ENCODE measurements at regions not wholly inside any gene's neighbourhood (a gene's known extent, or its start where the extent isn't known, plus 50 kb on each side); places are given as distances from the start of the nearest gene placed in this dataset.

GRCh38 chr9:74281674-74282073, 215.5 kb upstream of the RORB start:
- H3K36me3 ChIP-seq (ENCODE audit: insufficient read depth in 1 of 2, low read depth in 1 of 2) = no peaks in the 10 kb centered on the region
- H3K9me3 ChIP-seq = no peaks in the 10 kb centered on the region
- DNase-seq (no peak), ATAC-seq (no peak)
- no peak for TF ChIP-seq CTCF (IDR thresholded peaks at IDR 0.05)
- intact Hi-C loops (cut with DNase I) = no loop called here
- no peaks in the 10 kb centered on the region for H3K4me1 ChIP-seq
- H3K27me3 ChIP-seq (ENCODE audit: insufficient read depth in 3 of 3, low read length in 2 of 3) = no peaks in the 10 kb centered on the region
- no peak overlapping the region for H3K4me3 ChIP-seq
- WGBS, 3 donors = 92 to 100% (median 100%) methylated on average over 1 of the region's 1 CpG
- no peak overlapping the region for H3K27ac ChIP-seq

- no peaks in the 10 kb centered on the region for H3K4me1 ChIP-seq
- no peak overlapping the region for H3K27ac ChIP-seq
- H3K27me3 ChIP-seq (ENCODE audit: insufficient read depth in 3 of 3, low read length in 2 of 3) = no peaks in the 10 kb centered on the region
- ATAC-seq (no peak), DNase-seq (no peak)
- intact Hi-C loops (cut with DNase I) = no loop called here
- H3K9me3 ChIP-seq = no peaks in the 10 kb centered on the region
- no peak overlapping the region for H3K4me3 ChIP-seq
- H3K36me3 ChIP-seq (ENCODE audit: insufficient read depth in 1 of 2, low read depth in 1 of 2) = no peaks in the 10 kb centered on the region
- 0 to 40% (median 6%) methylated on average over 1 of the region's 1 CpG for WGBS, 3 donors
- no peak for TF ChIP-seq CTCF (IDR thresholded peaks at IDR 0.05)
Measured at GRCh38 chr9:74282526-74283253, 214.4 kb upstream of the RORB start.

GRCh38 chr9:74284581-74285450, 212.3 kb upstream of the RORB start:
- Histone ChIP-seq H3K36me3 (ENCODE audit: insufficient read depth in 1 of 2, low read depth in 1 of 2) (no peaks in the 10 kb centered on the region), H3K4me3 (no peak overlapping the region), H3K4me1 (no peaks in the 10 kb centered on the region), H3K9me3 (no peaks in the 10 kb centered on the region), H3K27me3 (ENCODE audit: insufficient read depth in 3 of 3, low read length in 2 of 3) (no peaks in the 10 kb centered on the region), H3K27ac (no peak overlapping the region)
- no peak for ATAC-seq
- 12 to 27% (median 19%) methylated on average over 11 of the region's 11 CpGs for WGBS, 3 donors
- no peak for TF ChIP-seq CTCF (IDR thresholded peaks at IDR 0.05)
- intact Hi-C loops (cut with DNase I) = no loop called here
- no peak for DNase-seq

- ATAC-seq = no peak
- intact Hi-C loops (cut with DNase I) = no loop called here
- no peaks in the 10 kb centered on the region for H3K36me3 ChIP-seq (ENCODE audit: insufficient read depth in 1 of 2, low read depth in 1 of 2)
Measured at GRCh38 chr9:74293479-74293878, 203.7 kb upstream of the RORB start.

More at GRCh38 chr9:74293479-74293878, 203.7 kb upstream of the RORB start:
- no peaks in the 10 kb centered on the region for H3K4me1 ChIP-seq
- H3K9me3 ChIP-seq = no peaks in the 10 kb centered on the region
- no peak overlapping the region for H3K27ac ChIP-seq
- 85 to 97% (median 90%) methylated on average over 2 of the region's 2 CpGs for WGBS, 3 donors
- no peak overlapping the region for H3K4me3 ChIP-seq
- no peak for TF ChIP-seq CTCF (IDR thresholded peaks at IDR 0.05)
- no peak for DNase-seq
- no peaks in the 10 kb centered on the region for H3K27me3 ChIP-seq (ENCODE audit: insufficient read depth in 3 of 3, low read length in 2 of 3)

All from psoas muscle (tissue), 7 donors.